Amniotic epithelial cell (primary cell): ENCODE measurements at regions not wholly inside any gene's neighbourhood (a gene's known extent, or its start where the extent isn't known, plus 50 kb on each side); places are given as distances from the start of the nearest gene placed in this dataset.
"Not testable (repeated sequence)": the region's sequence is repeated elsewhere in the genome, so short reads cannot be mapped to it uniquely, and the experiment has no call there.

Source experiments
- DNase-seq: peaks from one replicate; pipeline ENCODE4 v3.0.0-alpha.2; 2010; ENCODE audit warnings: low read depth

- no peak for DNase-seq
Observed at GRCh38 chr18:64407606-64408005, 258.7 kb upstream of the LINC00305 start.

- peak; percentile 2 for DNase-seq
Observed at GRCh38 chr18:64405161-64405560, 256.3 kb upstream of the LINC00305 start.

DNA sequence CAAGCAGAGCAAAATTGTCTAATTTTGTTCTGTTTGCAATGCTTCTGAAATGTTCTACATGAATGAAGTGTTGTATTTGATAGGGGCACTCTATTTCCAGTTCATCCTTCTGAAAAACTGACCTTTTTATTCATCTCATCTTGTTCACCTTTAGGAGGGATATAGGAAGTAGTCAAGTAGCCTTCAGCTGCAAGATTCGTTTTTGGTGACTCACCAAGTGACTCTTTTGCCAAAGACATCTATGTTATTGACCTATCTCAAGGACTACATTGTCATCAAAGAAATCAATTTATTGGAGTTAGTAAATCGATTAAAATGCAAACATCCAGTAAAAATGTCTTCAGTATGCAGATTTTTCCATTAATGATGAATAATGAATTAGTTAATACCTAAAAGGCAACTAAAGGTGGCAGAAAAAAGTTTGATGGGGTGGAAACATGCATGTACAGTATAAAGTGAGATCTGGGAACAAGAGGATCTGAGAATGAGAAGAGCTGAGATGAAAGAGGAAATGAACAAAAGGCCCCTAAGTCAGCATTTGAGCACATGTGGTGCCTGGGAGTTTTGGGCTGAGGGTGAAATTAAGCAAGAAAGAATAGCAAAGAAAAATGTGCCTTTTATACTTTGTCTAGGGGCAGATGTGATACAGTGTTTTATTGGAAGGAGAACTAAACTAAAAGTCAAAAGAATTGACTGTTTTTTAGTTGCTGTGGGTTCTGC is 255.1 kb upstream of the LINC00305 start:
- no peak for DNase-seq

DNA sequence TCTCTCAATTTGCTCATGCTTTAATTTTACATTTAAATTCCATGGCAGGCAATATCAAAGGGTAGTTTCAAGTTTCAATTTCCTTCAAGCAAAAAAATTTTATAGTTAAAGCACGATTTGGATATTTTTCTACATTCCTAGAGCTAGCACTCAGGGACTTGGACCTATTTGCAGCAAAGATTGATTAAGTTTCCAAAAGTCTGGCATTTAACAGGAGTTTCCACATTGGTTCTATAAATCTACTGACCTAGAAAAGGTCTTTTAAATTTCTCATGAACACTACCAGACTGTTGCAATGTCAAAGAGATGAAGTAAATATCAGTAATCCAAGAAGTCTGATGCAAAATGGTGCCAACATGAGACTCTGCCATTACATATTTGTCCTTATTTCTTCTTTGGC is 253.7 kb upstream of the LINC00305 start:
- DNase-seq, result no peak

GRCh38 chr18:64401268-64402060 is 252.6 kb upstream of the LINC00305 start:
- DNase-seq, result no peak

- DNase-seq, result no peak
Observed at GRCh38 chr18:64399566-64399965, 250.7 kb upstream of the LINC00305 start.

DNA sequence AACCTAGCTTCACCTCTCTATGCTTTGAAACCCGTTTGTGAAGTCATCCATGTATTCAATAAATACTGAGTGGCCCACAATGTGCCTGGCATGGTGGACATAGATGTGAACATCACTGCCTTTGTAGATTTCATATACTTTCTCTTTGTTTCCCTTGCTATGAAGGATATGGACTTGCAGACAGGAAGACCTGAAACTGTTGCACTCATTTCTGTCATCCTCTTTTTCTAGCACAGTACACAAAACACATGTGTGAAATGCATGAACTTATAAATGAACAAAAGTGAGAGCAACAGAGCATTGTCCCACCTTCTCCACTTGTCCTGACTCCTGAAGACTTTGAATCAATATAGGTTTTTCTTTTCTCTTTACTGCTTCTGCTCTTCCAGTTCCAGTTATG is 249.4 kb upstream of the LINC00305 start:
- DNase-seq, result no peak

- no peak for DNase-seq
Observed at GRCh38 chr18:64392202-64392601, 243.3 kb upstream of the LINC00305 start.

- DNase-seq, result no peak
Observed at GRCh38 chr18:64384101-64384500, 235.2 kb upstream of the LINC00305 start.

- DNase-seq, result no peak
Observed at GRCh38 chr18:64380117-64380516, 231.2 kb upstream of the LINC00305 start.

- DNase-seq, result no peak
Observed at GRCh38 chr18:64379662-64380061, 230.8 kb upstream of the LINC00305 start.

- no peak for DNase-seq
Observed at GRCh38 chr18:64377446-64377845, 228.6 kb upstream of the LINC00305 start.

DNA sequence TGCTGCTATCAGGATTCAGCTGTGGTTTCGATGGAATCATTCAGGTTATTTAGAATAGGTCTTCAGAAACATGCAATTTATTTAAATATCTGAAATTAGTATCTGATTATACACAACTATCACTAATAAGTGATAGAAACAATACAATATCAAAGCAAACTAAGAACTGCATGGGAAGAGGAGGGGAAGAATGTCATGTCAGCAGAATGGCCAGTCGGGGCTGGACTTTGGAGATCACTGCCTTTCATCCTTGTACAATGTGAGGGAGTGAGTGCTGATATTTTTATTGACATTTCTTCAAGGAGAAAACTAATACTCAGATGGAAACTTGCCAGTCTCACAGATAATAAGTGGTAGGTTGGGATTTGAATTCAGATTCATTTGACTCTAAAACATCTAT is 224.0 kb upstream of the LINC00305 start:
- no peak for DNase-seq

DNA sequence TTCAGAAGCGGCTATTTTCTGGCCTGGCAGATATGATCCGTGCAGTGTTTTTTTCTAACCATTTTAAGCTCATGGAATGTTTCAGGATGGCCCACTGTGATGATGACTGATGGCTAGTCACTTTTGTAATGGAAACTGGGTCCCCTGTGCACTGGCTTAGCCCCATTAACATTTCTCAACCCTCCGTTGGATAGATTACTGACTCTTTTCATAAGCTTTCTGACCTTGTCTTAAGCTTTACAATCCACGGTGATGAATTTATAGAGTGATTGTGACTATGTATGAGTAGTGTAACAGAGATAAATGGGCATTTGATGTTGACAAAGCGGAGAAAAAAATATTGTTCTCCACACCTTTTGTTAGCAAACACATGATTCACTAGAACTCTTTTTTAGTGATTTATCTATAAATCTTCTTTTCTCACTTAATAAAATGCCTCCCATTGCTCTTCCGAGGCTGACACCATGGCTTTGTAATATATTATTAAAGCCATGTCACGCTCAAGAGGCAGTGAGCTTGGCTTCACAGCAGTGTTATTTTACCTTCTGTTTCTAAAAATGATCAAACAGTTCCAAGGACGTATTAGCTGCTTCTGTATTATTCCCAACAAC is 221.0 kb upstream of the LINC00305 start:
- not testable (repeated sequence) for DNase-seq

- DNase-seq, result no peak
Observed at GRCh38 chr18:64365106-64365505, 216.2 kb upstream of the LINC00305 start.

DNA sequence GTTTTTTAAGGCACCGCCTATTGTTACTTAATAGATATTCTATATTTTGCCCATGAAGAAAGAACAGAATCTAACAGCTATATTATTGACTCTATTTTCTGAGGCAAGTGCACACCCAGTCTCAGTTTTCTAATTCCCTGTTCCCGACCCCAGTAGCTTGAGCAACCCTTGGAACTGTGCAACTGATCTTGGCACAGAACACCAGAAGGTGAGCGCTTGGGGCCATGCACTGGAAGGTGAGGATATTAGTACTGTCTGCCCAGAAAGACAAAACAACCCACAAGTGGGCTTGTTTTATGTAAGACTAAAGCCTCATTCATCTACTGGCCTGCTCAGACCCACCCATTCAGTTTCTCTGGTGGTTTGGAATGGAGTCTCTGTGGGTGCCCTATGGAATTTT is 188.8 kb upstream of the LINC00305 start:
- no peak for DNase-seq

GRCh38 chr18:64337018-64337417 is 188.1 kb upstream of the LINC00305 start:
- no peak for DNase-seq

DNA sequence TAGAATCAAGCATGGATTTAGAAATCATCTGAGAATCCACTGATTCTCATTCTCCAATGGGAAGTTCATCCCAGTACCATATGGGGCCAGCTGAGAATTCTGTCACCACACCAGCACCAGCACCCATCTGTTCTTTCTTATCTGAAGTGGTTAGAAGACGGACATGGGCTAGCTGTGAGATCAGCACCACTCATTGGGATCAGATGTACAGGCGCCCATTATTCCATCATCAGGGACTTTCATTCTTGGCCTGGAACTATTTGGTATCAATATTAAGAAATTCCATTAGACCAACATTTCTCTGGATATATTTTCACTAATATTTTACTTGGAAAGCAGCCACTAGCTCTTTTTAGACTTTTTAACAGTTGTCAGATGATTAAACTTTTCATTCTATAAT is 185.9 kb upstream of the LINC00305 start:
- DNase-seq, result no peak

DNA sequence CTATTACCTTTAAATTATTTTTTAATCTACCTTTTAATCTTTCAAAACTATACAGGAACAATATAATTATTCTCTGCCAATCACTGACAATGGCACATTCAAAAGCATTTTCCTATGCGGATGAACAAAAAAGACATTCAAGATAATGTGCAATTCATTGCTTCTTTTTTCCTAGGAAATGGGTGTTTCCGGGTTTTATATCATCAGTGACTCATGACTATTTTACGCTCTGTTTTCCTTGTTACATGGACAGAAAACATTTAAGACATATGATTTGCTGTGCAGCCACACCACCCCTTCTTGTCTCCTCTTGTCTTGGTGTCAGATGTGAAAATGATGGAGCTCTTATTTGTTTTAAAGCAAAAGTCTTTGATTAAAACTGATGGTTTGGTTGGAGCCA is 184.7 kb upstream of the LINC00305 start:
- DNase-seq, result no peak

- no peak for DNase-seq
Observed at GRCh38 chr18:64332835-64333234, 183.9 kb upstream of the LINC00305 start.

DNA sequence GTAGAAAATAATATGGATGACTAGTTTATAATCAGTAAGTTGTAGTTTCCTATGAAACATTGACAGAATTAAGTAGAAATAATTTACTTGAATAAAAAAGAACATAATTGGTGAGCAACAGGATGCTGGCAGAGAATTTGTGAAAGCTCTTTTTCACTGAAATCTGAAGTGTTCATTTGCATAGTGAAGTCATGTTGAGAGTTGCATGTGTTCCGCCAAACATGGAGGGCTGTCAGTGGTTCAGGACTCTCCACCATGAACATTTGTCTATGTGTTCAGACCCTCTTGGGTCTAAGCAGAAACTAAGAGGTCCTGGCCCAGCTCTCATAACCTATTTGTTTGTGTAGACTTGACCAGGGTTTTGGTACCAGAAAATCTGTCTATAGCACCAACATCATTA is 182.5 kb upstream of the LINC00305 start:
- no peak for DNase-seq

- DNase-seq, result no peak
Observed at GRCh38 chr18:64330931-64331330, 182.0 kb upstream of the LINC00305 start.

DNA sequence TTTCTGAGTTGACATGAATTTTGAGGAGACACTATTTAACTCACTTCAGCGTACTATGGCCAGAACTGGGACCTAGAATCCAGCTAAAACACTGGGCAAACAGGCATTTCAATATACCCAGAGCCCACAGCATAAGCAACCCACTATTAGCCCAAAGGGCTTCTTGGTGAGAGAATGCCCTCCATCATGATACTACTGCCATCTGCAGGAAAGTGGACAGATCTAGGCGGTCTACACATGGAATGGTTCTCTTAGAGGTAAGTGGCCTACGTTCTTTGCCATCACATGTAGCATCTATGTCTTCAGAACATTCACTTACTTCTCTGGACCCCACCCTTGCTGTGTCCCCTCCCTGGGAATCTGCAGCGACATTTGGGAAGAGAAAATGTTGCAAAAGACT is 181.3 kb upstream of the LINC00305 start:
- no peak for DNase-seq
